GM13976 (cell line): ENCODE measurements at regions not wholly inside any gene's neighbourhood (a gene's known extent, or its start where the extent isn't known, plus 50 kb on each side); places are given as distances from the start of the nearest gene placed in this dataset.
A peak's percentile ranks its signal among the peaks of the same experiment; 100 is the strongest.

Source experiments
- DNase-seq: peaks from one replicate; pipeline ENCODE4 v3.0.0; 2012; ENCODE audit warnings: low spot score
- CTCF ChIP-seq: IDR thresholded peaks from 2 replicates; pipeline ENCODE4 v1.5.1; 2012; ENCODE audit warnings: borderline replicate concordance, mild to moderate bottlenecking; ENCODE audit not compliant: insufficient read depth; ENCODE audit errors: extremely low read depth, missing control alignments, control extremely low read depth
- in situ Hi-C: fragments of 300-500 bp; cut with MboI; formaldehyde crosslinking; loops from one replicate; pipeline ENCODE4 v1.12.0; 2022; ENCODE audit warnings: low sequenced_read_pairs, mixed read lengths, inconsistent platforms; ENCODE audit not compliant: unreplicated experiment

DNA sequence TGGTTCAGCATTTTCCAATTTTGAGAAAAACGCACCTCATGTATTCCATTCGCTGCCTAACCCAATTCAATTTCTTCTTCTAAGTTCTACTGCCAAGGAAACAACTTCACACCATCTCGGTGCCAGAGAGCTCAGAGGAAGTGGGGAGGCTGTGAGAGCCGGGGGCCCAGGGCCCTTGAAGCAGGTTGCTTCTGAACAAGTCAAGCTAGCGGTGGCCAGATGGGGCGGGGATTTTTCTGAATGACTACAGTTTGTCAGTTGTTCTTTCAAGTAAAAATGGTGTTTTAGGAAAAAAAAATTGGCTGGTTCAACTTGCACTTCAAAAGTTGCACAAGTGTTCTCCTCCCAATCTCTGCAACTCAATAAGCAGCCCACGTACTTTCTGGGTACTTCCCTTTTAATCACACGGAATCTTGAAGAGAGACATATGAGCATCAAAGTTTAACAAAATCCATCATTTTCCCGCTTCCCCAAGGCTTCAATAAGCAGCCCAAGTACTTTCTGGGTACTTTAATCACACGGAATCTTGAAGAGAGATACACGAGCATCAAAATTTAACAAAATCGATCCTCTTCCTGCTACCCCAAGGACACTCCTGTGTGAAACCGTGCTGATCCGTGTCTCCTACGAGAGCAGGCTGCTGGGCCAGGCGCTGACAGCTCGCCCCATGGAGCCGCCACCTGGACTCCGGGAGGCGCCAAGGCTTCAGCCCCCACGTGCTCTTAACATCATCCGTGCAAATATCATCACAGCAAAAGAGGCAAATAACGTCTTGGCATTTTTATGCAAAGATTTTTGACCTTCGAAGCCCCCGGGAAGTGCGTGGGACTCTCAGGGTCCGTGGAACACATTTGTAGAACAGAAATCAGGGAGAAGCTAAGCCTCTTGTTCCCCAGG, 186.7 kb upstream of the PDE10A start:
- no peak for TF ChIP-seq CTCF
- no peak for DNase-seq
- in situ Hi-C loops, result loop anchor here (25.0 kb wide), 1 partner anchor 412 kb away; no protein-coding TSS in a partner anchor

DNA sequence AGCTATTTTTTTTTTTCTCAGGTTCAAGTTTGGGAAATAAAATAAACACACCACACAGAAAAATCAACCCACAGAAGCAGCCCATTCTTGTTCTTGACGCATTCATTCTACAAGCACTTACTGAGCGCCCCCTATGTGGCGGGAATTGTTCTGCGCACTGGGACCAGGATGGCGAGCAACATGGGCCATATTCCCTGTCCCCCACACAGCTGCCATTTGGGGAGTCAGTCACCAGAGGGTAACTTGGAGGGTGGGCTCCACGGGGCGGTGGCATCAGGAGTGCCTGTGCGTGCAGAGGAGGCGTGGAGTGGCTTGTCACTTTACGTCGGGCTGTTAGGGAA, 185.0 kb upstream of the PDE10A start:
- in situ Hi-C loops, result no loop called here
- no peak for DNase-seq
- peak; percentile 4 for TF ChIP-seq CTCF

DNA sequence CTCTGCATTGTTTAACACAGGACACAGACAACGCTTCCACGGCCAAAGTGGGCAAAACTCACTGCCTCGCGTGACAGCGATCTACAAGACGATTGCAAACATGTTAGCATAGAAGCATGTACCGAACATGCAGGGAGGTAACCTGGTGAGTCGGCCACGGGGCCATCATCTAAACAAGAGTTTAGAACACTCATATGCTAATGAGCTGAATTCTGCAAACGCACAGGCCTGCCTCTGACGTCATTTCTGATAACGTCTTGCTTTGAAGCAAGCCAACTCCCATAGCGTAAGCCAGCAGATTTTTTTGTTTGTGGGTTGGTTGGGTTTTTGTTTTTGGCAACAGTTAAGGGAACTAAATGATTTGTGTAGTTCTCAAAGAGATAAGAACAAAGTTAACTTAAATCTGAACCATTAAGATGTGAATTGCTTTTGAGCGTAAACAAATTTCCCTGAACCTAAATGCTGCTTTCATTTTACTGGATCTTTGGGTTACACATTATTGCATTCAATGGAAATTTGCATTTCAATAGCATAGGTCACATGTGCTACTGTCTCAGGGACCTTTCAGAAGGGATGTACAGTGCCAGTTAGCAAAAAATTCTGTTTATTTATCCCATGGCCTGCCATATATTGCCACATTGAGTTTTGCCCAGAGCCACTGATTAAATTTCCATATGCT, 184.5 kb upstream of the PDE10A start:
- DNase-seq, result no peak
- in situ Hi-C loops, result no loop called here
- TF ChIP-seq CTCF, result no peak

- no peak for DNase-seq
- in situ Hi-C loops, result no loop called here
These were observed 183.3 kb upstream of the PDE10A start for GRCh38 chr6:165846123-165846966.

GRCh38 chr6:165845493-165845892, 182.5 kb upstream of the PDE10A start:
- TF ChIP-seq CTCF, result no peak
- DNase-seq, result no peak
- in situ Hi-C loops, result no loop called here

More at GRCh38 chr6:165846123-165846966, 183.3 kb upstream of the PDE10A start:
- TF ChIP-seq CTCF, result no peak

- in situ Hi-C loops, result no loop called here
- no peak for DNase-seq
- no peak for TF ChIP-seq CTCF
These were observed 181.8 kb upstream of the PDE10A start for GRCh38 chr6:165844801-165845364.
